ENCODE measurements at regions not wholly inside any gene's neighbourhood (a gene's known extent, or its start where the extent isn't known, plus 50 kb on each side); places are given as distances from the start of the nearest gene placed in this dataset.
"Not testable (repeated sequence)": the region's sequence is repeated elsewhere in the genome, so short reads cannot be mapped to it uniquely, and the experiment has no call there.

DNA sequence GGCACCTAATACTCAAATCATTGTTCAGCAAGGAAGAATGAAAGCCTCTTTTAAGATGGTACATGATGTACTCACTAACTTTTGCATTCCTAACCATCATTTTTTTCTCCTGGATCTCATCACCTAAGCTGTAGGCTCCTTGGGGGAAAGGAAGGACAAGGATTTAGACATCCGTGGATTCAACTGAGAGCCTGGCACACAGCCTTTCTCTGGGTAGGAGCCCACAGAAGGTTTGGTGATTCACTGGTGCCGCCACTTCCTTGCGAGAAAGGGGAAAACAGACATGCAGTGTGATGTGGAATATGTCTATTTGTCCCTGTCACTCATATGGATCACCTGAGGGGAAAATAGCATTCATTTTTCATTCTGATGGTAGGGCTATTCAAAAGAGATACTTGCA is 147.3 kb downstream of the PCDH7 start:
- TF ChIP-seq, protein P1, sequence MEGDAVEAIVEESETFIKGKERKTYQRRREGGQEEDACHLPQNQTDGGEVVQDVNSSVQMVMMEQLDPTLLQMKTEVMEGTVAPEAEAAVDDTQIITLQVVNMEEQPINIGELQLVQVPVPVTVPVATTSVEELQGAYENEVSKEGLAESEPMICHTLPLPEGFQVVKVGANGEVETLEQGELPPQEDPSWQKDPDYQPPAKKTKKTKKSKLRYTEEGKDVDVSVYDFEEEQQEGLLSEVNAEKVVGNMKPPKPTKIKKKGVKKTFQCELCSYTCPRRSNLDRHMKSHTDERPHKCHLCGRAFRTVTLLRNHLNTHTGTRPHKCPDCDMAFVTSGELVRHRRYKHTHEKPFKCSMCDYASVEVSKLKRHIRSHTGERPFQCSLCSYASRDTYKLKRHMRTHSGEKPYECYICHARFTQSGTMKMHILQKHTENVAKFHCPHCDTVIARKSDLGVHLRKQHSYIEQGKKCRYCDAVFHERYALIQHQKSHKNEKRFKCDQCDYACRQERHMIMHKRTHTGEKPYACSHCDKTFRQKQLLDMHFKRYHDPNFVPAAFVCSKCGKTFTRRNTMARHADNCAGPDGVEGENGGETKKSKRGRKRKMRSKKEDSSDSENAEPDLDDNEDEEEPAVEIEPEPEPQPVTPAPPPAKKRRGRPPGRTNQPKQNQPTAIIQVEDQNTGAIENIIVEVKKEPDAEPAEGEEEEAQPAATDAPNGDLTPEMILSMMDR (IDR thresholded peaks at IDR 0.05) = no peak
- DNase-seq (ENCODE audit: low spot score) (no peak), ATAC-seq (ENCODE audit: low FRiP score) (no peak)

DNA sequence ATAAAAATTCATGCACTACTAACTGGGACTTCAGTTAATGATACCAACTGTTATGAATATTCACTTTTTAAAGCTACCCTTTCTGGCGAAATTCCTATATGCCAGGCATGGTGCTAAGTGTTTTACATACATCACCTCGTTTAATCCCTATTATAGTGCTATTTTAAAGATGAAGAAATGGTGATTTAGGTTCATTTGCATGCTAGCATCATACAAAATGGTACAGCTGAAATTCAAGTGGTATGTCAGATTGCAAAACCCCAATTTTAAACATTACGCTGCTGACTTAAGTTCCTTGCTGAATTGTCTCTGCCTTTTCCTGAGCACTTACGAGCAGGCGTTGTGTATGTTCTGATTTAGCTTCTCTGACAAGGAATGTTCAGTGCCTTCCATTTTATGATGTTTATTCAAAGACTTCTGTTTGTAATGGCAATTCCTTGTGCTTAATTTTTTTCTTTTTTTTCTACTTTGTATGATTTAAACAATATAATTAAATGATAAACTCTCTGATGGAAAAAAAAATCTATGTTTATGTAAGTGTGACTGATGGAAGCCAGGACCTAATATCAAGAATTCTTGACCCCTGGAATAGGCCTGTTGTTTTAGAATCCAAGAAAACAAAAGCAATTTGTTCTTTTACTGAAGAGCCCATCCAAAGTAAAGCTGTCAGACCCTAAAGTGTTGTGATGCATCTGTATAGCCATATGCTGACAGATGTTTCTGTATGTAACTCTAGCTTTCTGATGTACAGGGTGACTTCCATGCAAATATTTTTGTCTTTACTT is 148.1 kb downstream of the PCDH7 start:
- DNase-seq (ENCODE audit: low spot score) = no peak
- TF ChIP-seq, protein P1 (IDR thresholded peaks at IDR 0.05) = no peak

DNA sequence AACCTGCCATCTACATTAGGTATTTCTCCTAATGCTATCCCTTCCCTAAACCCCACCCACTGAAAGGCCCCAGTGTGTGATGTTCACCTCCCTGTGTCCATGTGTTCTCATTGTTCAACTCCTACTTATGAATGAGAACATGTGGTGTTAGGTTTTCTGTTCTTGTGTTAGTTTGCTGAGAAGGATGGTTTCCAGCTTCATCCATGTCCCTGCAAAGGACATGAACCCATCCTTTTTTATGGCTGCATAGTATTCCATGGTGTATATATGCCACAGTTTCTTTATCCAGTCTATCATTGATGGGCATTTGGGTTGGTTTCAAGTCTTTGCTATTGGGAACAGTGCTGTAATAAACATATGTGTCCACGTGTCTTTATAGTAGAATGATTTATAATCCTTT is 149.2 kb downstream of the PCDH7 start:
- not testable (repeated sequence) for ATAC-seq (ENCODE audit: low FRiP score)

More for the DNA sequence above, 148.1 kb downstream of the PCDH7 start:
- ATAC-seq (ENCODE audit: low FRiP score) = no peak

DNA sequence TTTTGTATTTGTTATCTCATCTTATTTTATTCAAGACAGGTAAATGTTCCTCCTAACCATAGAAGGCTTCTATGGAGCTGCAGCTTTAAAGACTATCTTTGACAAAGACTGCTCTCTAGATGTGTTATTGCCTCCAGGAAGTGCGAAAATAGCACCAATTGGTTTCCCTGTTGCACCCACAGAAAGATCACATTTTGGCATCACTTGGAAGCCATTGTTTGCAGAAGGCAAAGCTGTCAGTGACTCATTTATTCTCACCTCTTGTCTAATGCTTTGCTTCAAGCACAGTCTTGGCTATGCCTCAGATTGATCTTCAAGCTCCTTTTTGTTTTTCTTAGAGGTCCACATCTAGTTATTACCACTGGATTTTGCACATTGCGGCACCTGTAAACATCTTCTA is 150.3 kb downstream of the PCDH7 start:
- ATAC-seq (ENCODE audit: low FRiP score) = no peak
- DNase-seq (ENCODE audit: low spot score) = no peak
- TF ChIP-seq, protein P1 (IDR thresholded peaks at IDR 0.05) = no peak

More for the DNA sequence above, 149.2 kb downstream of the PCDH7 start:
- DNase-seq (ENCODE audit: low spot score) = not testable (repeated sequence)

DNA sequence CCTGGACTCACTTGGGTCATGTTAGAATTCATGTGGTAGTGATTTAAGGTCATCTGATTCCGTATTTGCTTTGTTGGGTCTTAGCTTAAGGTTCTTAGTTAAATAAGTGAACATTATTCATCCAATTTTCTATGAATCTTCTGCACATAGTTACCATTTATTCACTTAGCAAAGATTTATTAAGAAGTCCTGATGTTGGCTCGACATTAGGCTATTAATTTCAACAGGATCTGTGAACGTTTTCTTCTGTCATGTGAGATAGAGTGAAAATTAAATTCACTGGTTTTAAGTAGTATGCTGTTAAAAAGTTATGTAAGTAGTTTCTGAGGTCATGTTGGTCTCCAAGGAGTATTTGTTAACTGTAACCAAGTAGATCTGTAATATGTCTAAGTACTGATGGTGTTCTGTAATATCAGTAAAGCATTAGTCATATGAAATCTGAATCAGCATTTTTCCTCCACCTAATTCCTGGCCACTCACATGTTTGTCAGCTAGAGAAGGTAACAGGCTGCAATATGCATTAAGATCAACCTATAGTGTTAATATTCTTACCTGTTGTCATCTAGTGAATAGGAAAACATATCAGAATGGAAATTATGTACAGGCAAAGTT is 155.6 kb downstream of the PCDH7 start:
- TF ChIP-seq, protein P1 (IDR thresholded peaks at IDR 0.05) = no peak
- ATAC-seq (ENCODE audit: low FRiP score) = no peak
- DNase-seq (ENCODE audit: low spot score) = no peak

DNA sequence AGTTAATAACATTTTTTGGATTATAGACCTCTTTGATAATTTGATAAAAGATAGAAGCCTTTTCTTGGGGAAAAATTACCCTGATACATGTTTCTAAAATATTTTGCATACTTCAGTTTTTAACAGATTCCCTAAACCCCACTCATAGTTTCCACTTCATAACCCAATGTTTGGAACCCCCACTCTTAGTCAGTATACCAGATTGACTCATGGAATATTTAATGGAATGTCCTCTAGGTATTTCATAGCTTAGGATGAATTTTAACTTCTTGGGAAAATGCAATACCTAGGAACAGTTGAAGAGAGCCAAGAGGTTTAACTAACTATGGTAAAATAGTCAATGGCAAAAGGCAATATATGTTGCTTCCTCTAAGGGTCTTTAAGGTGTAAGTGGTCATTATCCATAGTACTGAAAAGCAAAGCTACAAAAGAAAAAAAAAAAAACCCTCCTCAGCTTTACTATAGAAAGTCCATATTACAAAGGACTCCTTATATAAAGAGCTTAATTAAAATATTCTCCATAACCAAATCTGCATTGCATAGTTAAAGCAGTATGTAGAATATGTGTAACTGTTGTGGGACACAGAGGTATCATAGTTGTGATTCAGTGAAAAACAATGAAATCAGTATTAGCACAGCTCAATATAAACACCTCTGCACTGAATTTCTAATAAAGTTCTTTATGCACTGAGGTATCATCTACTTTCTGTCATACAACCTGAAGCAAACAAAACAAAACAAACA is 159.9 kb downstream of the PCDH7 start:
- TF ChIP-seq, protein P1 (IDR thresholded peaks at IDR 0.05) = no peak
- ATAC-seq (ENCODE audit: low FRiP score) = no peak
- DNase-seq (ENCODE audit: low spot score) = no peak

DNA sequence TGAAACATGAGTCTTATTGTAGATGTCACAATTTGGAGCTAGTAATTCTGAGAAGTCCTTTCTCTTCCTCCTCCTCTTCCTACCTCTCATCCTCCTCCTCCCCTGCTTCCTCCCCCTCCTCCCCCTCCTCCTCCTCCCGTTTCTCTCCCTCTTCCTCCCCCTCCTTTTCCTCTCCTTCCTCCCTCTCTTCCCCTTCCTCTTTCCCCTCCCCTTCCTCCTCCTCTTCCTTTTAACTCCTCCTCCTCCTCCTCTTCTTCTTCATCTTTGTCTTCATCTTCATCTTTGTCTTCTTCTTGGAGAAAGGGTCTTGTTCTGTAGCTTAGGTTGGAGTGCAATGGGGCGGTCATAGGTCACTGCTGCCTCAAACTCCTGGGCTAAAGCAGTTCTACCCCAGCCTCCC is 161.8 kb downstream of the PCDH7 start:
- DNase-seq (ENCODE audit: low spot score) (no peak), ATAC-seq (ENCODE audit: low FRiP score) (no peak)
- TF ChIP-seq, protein P1 (IDR thresholded peaks at IDR 0.05) = no peak

All from omental fat pad (tissue), 3 donors.